ENCODE measurements at regions not wholly inside any gene's neighbourhood (a gene's known extent, or its start where the extent isn't known, plus 50 kb on each side); places are given as distances from the start of the nearest gene placed in this dataset.
"Not testable (repeated sequence)": the region's sequence is repeated elsewhere in the genome, so short reads cannot be mapped to it uniquely, and the experiment has no call there.

- DNase-seq = no peak
These were observed 992.6 kb downstream of the PCDH9 start for GRCh38 chr13:66237411-66238062.

GRCh38 chr13:66234159-66234558 is 996.0 kb downstream of the PCDH9 start:
- DNase-seq = no peak

- not testable (repeated sequence) for DNase-seq
These were observed 998.2 kb downstream of the PCDH9 start for GRCh38 chr13:66231958-66232357.

GRCh38 chr13:66225072-66225471 is 1005.1 kb downstream of the PCDH9 start:
- no peak for DNase-seq

- DNase-seq = no peak
These were observed 1005.5 kb downstream of the PCDH9 start for GRCh38 chr13:66224663-66225062.

GRCh38 chr13:66222926-66223325 is 1007.2 kb downstream of the PCDH9 start:
- no peak for DNase-seq

- no peak for DNase-seq
These were observed 1008.0 kb downstream of the PCDH9 start for GRCh38 chr13:66222127-66222526.

GRCh38 chr13:66219506-66219905 is 1010.6 kb downstream of the PCDH9 start:
- DNase-seq = no peak

GRCh38 chr13:66218583-66218982 is 1011.6 kb downstream of the PCDH9 start:
- no peak for DNase-seq

GRCh38 chr13:66216728-66217127 is 1013.4 kb downstream of the PCDH9 start:
- no peak for DNase-seq

GRCh38 chr13:66214467-66214866 is 1015.7 kb downstream of the PCDH9 start:
- no peak for DNase-seq

GRCh38 chr13:66212511-66212910 is 1017.6 kb downstream of the PCDH9 start:
- DNase-seq = no peak

GRCh38 chr13:66210677-66211076 is 1019.5 kb downstream of the PCDH9 start:
- no peak for DNase-seq

- DNase-seq = no peak
These were observed 1021.5 kb downstream of the PCDH9 start for GRCh38 chr13:66208589-66208988.

GRCh38 chr13:66207610-66208009 is 1022.5 kb downstream of the PCDH9 start:
- DNase-seq = no peak

GRCh38 chr13:66205807-66206206 is 1024.3 kb downstream of the PCDH9 start:
- no peak for DNase-seq

GRCh38 chr13:66200555-66200954 is 1029.6 kb downstream of the PCDH9 start:
- DNase-seq = no peak

- DNase-seq = no peak
These were observed 1034.9 kb downstream of the PCDH9 start for GRCh38 chr13:66195238-66195637.

GRCh38 chr13:66189986-66190385 is 1040.2 kb downstream of the PCDH9 start:
- DNase-seq = no peak

GRCh38 chr13:66180836-66181235 is 1049.3 kb downstream of the PCDH9 start:
- no peak for DNase-seq

- no peak for DNase-seq
These were observed 1058.2 kb downstream of the PCDH9 start for GRCh38 chr13:66171920-66172319.

GRCh38 chr13:66162470-66162869 is 1067.7 kb downstream of the PCDH9 start:
- no peak for DNase-seq

- DNase-seq = no peak
These were observed 1070.6 kb downstream of the PCDH9 start for GRCh38 chr13:66159511-66159910.

GRCh38 chr13:66154976-66155375 is 1075.2 kb downstream of the PCDH9 start:
- DNase-seq = no peak

GRCh38 chr13:66154354-66154753 is 1075.8 kb downstream of the PCDH9 start:
- DNase-seq = no peak
